GM18505 (cell line): ENCODE measurements at regions not wholly inside any gene's neighbourhood (a gene's known extent, or its start where the extent isn't known, plus 50 kb on each side); places are given as distances from the start of the nearest gene placed in this dataset.

Source experiments
- ATAC-seq: cut with Tn5 transposase; IDR thresholded peaks from one replicate; pipeline ENCODE4 v1.9.1; 2021; ENCODE audit not compliant: unreplicated experiment
- POLR2A ChIP-seq: IDR thresholded peaks from 4 replicates; pipeline ENCODE4 v1.6.1; 2011; ENCODE audit warnings: borderline replicate concordance; ENCODE audit not compliant: insufficient read depth, insufficient read length; ENCODE audit errors: extremely low read depth

DNA sequence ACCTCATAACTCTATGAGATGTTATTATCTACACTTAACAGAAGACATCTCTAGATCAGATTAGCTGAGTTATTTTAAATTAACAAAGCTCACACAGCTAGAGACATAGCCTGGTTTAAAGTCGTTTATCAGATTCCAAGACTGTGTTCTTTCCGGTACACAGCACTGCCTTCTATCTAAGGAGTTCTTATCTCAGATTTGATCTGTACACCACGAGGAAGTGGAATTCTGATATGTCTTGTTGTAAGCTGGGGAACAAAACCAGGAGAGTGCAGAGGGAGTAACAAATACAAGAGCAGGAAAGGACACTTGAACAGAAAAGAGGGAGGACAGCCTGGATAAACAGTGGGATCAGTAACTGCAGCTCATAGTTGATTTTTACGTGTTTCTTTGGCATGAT is 61.7 kb upstream of the KCNMB2 start:
- TF ChIP-seq POLR2A: no peak
- ATAC-seq: no peak

DNA sequence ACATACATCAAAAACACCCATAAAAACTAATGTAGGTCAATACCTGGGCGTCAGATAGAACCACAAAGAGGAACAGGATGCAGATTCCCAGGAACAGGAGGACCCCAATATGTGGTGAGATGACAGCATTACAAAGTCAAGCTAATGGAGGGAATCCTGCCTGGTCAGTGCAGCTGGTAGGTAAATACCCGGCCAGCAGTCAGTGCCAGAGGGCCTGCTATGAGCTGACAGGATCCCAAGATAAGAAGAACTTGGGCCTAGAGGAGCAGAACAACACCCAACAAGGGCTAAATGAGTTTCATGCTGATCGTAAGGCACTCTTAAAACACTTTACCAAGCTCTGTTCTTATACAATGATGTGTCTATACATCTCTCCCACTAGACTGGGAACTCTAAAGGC is 61.2 kb upstream of the KCNMB2 start:
- no peak for TF ChIP-seq POLR2A
- no peak for ATAC-seq

DNA sequence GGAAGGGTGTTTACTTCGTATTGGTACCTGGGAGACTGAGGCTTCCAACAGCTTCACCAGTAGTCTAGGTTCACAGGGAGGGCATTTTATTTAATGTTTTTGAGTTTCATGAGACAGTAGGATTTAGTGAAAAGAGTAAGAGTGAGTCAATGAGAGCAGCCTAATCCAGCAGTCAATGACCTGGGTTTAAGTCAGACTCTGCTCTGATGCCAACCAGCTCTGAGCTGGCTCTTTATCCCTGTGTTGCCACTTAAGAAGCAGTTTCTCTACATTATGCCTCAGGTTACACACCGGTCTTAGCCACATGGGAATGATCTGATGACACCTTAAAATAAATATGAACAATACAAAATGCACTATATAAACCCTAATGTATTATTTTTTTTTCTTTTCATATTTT is 59.4 kb upstream of the KCNMB2 start:
- no peak for ATAC-seq
- TF ChIP-seq POLR2A: no peak

DNA sequence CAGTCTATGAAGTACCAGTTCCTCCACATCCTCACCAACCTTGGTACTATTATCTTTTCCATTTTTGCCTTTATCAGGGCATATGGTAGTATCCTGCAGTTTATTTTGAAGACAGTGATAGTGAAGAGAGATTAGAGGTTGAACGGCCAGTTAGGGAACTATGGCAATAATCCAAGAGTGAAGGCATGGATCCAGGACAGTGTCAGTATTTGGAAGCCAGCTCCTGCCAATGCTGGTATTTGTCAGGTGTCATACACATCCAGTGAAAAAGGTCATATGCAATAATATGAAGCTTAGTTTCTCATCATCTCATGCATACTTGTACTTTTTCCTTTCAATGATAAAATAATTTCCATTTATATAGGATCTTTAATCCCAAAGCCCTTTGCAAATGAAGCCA is 56.8 kb upstream of the KCNMB2 start:
- TF ChIP-seq POLR2A: no peak
- ATAC-seq: no peak

DNA sequence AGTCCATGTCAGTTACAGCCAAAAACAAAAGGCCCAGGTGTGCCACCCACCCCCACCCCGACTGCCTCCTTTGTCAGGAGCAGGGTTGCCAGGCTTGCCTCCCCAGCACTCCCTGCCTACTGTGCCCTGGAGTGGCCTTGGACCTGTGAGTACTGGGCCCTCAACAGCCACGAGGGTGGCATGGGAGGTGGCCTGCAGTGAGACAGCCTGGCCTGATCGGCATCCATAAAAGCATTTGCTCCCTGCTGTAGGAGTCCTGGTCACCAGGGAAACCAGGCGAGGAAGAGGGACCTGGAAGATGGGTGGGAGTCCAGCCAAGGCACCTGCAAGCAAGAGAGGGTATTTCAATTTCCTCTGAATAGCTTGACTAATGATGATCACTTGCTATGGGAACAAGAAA is 56.4 kb upstream of the KCNMB2 start:
- ATAC-seq: no peak
- no peak for TF ChIP-seq POLR2A

DNA sequence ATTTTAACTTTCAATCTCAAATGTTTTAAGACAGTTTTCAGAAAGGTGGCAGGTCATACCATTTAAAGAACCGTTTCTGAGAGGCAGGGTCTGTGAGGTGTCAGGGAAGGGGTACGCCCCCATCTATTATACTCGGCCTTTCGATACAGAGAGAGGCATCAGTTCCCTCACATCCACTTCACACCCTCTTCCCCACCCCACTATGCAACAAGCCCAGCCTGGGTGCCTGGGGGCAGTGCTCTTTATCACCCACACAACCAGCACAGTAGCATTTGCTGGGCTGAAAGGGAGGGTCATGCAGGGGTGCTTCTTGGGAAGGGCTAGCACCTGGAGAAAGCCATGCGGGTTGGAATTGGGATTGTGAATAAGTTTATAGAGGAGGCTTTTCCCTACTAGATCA is 56.0 kb upstream of the KCNMB2 start:
- peak; percentile 27 for ATAC-seq

DNA sequence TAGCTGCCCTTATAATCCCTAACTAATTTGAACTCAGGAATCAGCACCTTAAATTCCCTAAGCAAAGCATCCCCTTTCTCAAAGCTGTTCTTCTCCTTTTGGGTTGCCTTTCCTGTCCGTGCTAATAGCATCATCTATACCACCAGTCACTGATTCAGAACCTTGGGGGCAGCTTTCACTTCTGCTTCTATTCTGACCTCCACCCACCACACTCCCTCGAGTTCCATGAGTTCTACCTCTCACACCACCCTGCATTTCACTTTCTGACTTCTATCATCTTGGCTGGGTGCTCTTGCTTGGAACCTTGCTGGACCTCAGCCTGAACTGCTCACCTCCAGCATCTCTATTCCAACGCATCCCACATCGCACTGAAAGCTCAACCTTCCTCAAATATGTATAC is 55.4 kb upstream of the KCNMB2 start:
- peak; percentile 24 for TF ChIP-seq POLR2A
- ATAC-seq: peak; percentile 100

More for the DNA sequence above, 56.0 kb upstream of the KCNMB2 start:
- no peak for TF ChIP-seq POLR2A

DNA sequence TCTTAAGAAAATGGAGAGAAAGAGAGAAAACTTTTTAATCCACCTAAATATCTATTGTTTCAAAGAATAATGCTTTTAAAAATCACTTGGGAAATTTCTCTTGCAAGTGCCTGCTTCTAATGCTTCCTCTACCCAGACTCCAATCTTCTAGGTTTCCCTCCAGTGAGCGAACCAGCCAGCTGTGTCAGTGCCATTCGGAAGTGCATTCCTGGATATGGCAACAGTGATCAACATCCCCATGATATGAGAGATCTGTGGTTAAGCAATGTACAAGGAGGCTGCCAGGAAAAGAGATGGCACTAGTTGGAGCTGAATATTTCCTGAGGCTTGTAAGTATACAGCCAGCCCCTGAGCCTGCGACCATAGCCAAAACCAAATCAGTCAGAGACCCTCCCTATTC is 53.3 kb upstream of the KCNMB2 start:
- no peak for ATAC-seq
- no peak for TF ChIP-seq POLR2A

DNA sequence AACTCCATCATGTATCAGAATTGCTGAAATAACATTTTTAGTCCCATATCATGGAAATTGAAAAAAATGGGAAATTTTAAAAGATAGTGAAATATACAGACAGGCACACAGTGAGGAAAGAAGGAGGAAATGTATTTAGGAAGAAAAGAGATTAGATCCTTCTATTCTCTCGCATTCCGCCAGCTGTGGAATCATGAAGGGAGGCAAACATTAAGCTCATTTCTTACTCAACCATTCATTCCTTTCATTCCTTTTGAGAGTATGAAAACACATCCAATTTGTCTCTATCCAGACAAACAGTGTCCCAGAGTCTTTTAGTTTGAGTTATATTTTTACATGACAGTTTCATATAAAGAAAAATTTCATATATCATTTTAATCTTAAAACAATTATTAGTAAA is 52.5 kb upstream of the KCNMB2 start:
- no peak for ATAC-seq

DNA sequence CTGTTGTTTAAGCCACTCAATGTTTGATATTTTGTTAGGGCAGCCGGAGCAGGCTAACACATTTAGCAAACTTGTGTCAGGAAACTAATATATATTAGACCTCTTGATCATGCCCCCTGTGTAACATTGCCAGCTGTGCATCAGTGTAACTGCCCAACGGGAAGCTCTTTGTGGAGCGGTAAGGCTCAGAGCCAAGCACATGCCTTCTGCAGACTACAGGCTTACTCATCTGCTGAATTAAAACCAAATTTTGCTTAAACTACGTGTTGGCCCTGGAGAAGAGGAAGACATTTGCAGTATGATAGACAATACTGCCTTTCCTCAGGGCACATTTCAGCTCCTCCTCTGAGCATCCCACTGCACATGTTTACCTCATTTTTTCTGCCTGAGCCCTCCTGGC is 50.5 kb upstream of the KCNMB2 start:
- TF ChIP-seq POLR2A: no peak
- ATAC-seq: no peak

More for the DNA sequence above, 52.5 kb upstream of the KCNMB2 start:
- TF ChIP-seq POLR2A: no peak
